Activated naive CD8-positive, alpha-beta T cell treated with anti-CD3 and anti-CD28 coated beads, Interleukin-2, amount 50 U/mL, for 24 hours (primary cell): ENCODE measurements at regions not wholly inside any gene's neighbourhood (a gene's known extent, or its start where the extent isn't known, plus 50 kb on each side); places are given as distances from the start of the nearest gene placed in this dataset.
A peak's percentile ranks its signal among the peaks of the same experiment; 100 is the strongest.

Experiments used
- ATAC-seq: fragments of 150-1000 bp; cut with Tn5 transposase; one replicate; pipeline ENCODE4 v1.10.0; 2021
- DNase-seq: peaks from one replicate; pipeline ENCODE4 v3.0.0; 2021
- H3K27ac Mint-ChIP-seq: one replicate; pipeline ENCODE4 v1.8.0; 2021; ENCODE audit warnings: mild to moderate bottlenecking, mixed read lengths
- H3K27me3 Mint-ChIP-seq: one replicate; pipeline ENCODE4 v1.8.0; 2021; ENCODE audit warnings: mixed read lengths
- H3K36me3 Mint-ChIP-seq: one replicate; pipeline ENCODE4 v1.8.0; 2021; ENCODE audit warnings: low read depth, mixed read lengths
- H3K4me1 Mint-ChIP-seq: one replicate; pipeline ENCODE4 v1.8.0; 2021; ENCODE audit warnings: mixed read lengths
- H3K4me3 Mint-ChIP-seq: one replicate; pipeline ENCODE4 v1.8.0; 2021; ENCODE audit warnings: mild to moderate bottlenecking, moderate library complexity, mixed read lengths
- H3K9me3 Mint-ChIP-seq: one replicate; pipeline ENCODE4 v1.8.0; 2021; ENCODE audit warnings: mixed read lengths

GRCh38 chr10:60650378-60650800 lies 127.9 kb upstream of the CDK1 start:
- no peaks in the 10 kb centered on the region for H3K36me3 Mint-ChIP-seq
- no peak overlapping the region for H3K4me3 Mint-ChIP-seq
- DNase-seq (no peak), ATAC-seq (no peak)
- H3K27me3 Mint-ChIP-seq, result no peaks in the 10 kb centered on the region
- no peaks in the 10 kb centered on the region for H3K9me3 Mint-ChIP-seq
- H3K27ac Mint-ChIP-seq, result no peak overlapping the region
- no peaks in the 10 kb centered on the region for H3K4me1 Mint-ChIP-seq

DNA sequence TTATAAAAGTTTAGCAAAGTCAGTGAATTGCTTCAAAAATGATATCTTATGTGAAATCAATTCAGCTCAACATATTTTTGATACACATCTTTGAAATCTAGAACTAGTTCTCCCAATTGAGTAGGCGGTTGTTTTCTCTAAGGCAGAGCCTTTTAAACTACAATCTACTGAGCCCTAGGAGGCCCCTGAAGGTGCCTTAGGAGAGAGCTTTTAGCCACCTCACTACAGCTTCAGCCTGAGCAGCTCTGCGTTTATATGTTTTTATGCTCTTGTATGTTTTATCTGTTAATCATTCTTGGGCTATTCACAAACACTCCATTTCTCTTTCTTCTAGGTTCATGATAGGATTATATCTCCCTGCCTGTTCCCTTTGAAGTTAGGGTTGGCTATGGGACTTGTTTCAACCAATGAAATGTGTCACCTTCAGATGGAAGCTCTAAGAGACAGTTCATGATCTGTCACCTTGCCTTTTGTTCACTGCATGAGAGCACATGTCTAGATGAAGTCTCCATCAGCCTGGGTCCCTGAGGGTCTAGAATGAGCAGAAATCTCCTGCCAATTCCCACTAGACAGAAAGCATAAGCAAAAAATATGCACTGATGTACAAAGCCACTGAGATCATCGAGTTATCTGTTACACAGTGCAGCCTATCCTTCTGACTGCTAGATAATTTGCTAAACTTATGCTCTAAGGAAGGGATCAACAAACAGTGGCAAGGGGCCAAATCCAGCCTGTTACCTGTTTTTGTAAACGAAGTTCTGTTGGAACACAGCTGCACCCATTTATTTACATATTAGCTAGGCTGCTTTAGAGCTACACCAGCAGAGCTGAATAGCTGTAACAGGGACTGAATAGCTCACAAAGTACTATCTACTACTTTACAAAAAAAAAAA lies 128.5 kb upstream of the CDK1 start:
- no peak overlapping the region for H3K27ac Mint-ChIP-seq
- no peaks in the 10 kb centered on the region for H3K36me3 Mint-ChIP-seq
- H3K9me3 Mint-ChIP-seq, result no peaks in the 10 kb centered on the region
- no peak for ATAC-seq
- no peaks in the 10 kb centered on the region for H3K4me1 Mint-ChIP-seq
- H3K4me3 Mint-ChIP-seq, result no peak overlapping the region
- H3K27me3 Mint-ChIP-seq, result no peaks in the 10 kb centered on the region
- no peak for DNase-seq

GRCh38 chr10:60648761-60649160 lies 129.5 kb upstream of the CDK1 start:
- Mint-ChIP-seq H3K36me3 (no peaks in the 10 kb centered on the region), H3K4me1 (no peaks in the 10 kb centered on the region), H3K27ac (no peak overlapping the region)

GRCh38 chr10:60646966-60647796 lies 131.1 kb upstream of the CDK1 start:
- no peak for ATAC-seq

More at GRCh38 chr10:60648761-60649160, 129.5 kb upstream of the CDK1 start:
- Mint-ChIP-seq H3K4me3 (no peak overlapping the region), H3K9me3 (no peaks in the 10 kb centered on the region), H3K27me3 (peaks cover 2% of the 10 kb centered on the region)
- DNase-seq, result no peak
- ATAC-seq, result no peak

GRCh38 chr10:60645980-60646379 lies 132.3 kb upstream of the CDK1 start:
- DNase-seq (no peak), ATAC-seq (no peak)
- Mint-ChIP-seq H3K4me1 (no peaks in the 10 kb centered on the region), H3K4me3 (no peak overlapping the region), H3K9me3 (no peaks in the 10 kb centered on the region), H3K27me3 (peaks cover 2% of the 10 kb centered on the region), H3K36me3 (no peaks in the 10 kb centered on the region), H3K27ac (no peak overlapping the region)

More at GRCh38 chr10:60646966-60647796, 131.1 kb upstream of the CDK1 start:
- H3K9me3 Mint-ChIP-seq, result no peaks in the 10 kb centered on the region
- no peak overlapping the region for H3K4me3 Mint-ChIP-seq
- DNase-seq, result peak; percentile 36
- H3K4me1 Mint-ChIP-seq, result no peaks in the 10 kb centered on the region
- H3K36me3 Mint-ChIP-seq, result no peaks in the 10 kb centered on the region
- no peak overlapping the region for H3K27ac Mint-ChIP-seq
- peaks cover 2% of the 10 kb centered on the region for H3K27me3 Mint-ChIP-seq

GRCh38 chr10:60644436-60645130 lies 133.7 kb upstream of the CDK1 start:
- Mint-ChIP-seq H3K27me3 (peaks cover 2% of the 10 kb centered on the region), H3K27ac (no peak overlapping the region), H3K4me3 (no peak overlapping the region), H3K4me1 (no peaks in the 10 kb centered on the region), H3K36me3 (no peaks in the 10 kb centered on the region), H3K9me3 (no peaks in the 10 kb centered on the region)
- ATAC-seq (no peak), DNase-seq (no peak)

- no peak for ATAC-seq
- H3K27me3 Mint-ChIP-seq, result peaks cover 2% of the 10 kb centered on the region
- H3K9me3 Mint-ChIP-seq, result no peaks in the 10 kb centered on the region
Observed at GRCh38 chr10:60643874-60644273, 134.4 kb upstream of the CDK1 start.

GRCh38 chr10:60629332-60629731 lies 148.9 kb upstream of the CDK1 start:
- H3K4me3 Mint-ChIP-seq, result no peak overlapping the region

More at GRCh38 chr10:60643874-60644273, 134.4 kb upstream of the CDK1 start:
- Mint-ChIP-seq H3K4me1 (no peaks in the 10 kb centered on the region), H3K4me3 (no peak overlapping the region), H3K27ac (no peak overlapping the region), H3K36me3 (no peaks in the 10 kb centered on the region)
- DNase-seq, result no peak

DNA sequence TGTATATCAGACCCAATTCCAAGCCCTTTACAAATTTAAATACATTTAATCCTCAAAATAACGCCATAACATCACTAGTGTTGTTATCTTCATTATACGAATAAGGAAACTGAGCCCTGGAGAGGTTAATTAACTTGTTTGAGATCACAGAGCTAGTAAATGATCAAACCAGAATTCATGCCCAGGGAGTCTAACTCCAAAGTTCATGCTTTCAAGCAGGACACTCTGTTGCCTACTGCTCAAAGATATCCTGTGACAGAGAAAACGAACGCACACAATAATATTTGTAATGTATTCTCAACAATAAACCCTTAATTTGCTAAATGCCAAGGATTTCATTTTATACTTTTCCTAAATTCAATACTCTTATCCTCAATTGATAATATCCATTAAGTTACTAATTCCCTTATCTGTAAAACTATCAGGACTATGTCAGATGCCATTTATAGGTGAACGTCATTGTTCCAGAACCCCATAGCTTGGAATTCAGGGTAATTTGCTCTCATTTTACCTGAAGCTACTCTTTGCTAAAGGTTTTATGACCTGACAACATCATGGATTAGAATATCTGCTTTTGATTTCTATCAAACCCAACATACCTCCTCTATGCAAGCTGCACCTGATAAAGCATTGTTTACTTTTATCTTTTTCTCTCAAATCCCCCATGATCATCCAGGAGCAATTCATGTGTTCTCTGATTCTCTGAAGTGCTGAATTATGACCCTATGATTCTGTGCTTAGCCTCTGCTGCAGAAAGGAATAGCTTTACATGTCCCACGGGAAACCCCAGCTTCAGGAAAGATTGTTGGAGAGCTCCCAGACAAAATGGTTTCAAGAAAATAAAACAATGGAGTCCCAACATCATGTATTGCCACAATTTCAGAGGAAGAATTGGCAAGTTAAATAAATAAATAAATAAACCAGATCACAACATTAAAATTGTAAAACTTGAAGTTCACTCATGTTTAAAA lies 150.2 kb upstream of the CDK1 start:
- no peak for DNase-seq
- Mint-ChIP-seq H3K9me3 (no peaks in the 10 kb centered on the region), H3K27ac (no peak overlapping the region), H3K27me3 (peaks cover 8% of the 10 kb centered on the region), H3K4me1 (no peaks in the 10 kb centered on the region), H3K4me3 (no peak overlapping the region), H3K36me3 (no peaks in the 10 kb centered on the region)
- no peak for ATAC-seq

More at GRCh38 chr10:60629332-60629731, 148.9 kb upstream of the CDK1 start:
- DNase-seq, result no peak
- Mint-ChIP-seq H3K9me3 (no peaks in the 10 kb centered on the region), H3K27ac (no peak overlapping the region), H3K4me1 (no peaks in the 10 kb centered on the region), H3K36me3 (no peaks in the 10 kb centered on the region), H3K27me3 (peaks cover 7% of the 10 kb centered on the region)
- ATAC-seq, result no peak

- ATAC-seq, result no peak
- Mint-ChIP-seq H3K4me1 (no peaks in the 10 kb centered on the region), H3K4me3 (no peak overlapping the region), H3K27me3 (peaks cover 8% of the 10 kb centered on the region), H3K9me3 (no peaks in the 10 kb centered on the region), H3K27ac (no peak overlapping the region), H3K36me3 (no peaks in the 10 kb centered on the region)
- no peak for DNase-seq
Observed at GRCh38 chr10:60626037-60626436, 152.2 kb upstream of the CDK1 start.

GRCh38 chr10:60623627-60624026 lies 154.7 kb upstream of the CDK1 start:
- H3K27me3 Mint-ChIP-seq, result peaks cover 2% of the 10 kb centered on the region
- no peak overlapping the region for H3K4me3 Mint-ChIP-seq

GRCh38 chr10:60621018-60621417 lies 157.3 kb upstream of the CDK1 start:
- DNase-seq, result no peak
- H3K36me3 Mint-ChIP-seq, result no peaks in the 10 kb centered on the region
- H3K4me1 Mint-ChIP-seq, result no peaks in the 10 kb centered on the region
- no peak for ATAC-seq
- no peaks in the 10 kb centered on the region for H3K9me3 Mint-ChIP-seq
- H3K27ac Mint-ChIP-seq, result no peak overlapping the region
- H3K27me3 Mint-ChIP-seq, result peaks cover 2% of the 10 kb centered on the region
- no peak overlapping the region for H3K4me3 Mint-ChIP-seq

More at GRCh38 chr10:60623627-60624026, 154.7 kb upstream of the CDK1 start:
- Mint-ChIP-seq H3K27ac (no peak overlapping the region), H3K4me1 (no peaks in the 10 kb centered on the region), H3K36me3 (no peaks in the 10 kb centered on the region), H3K9me3 (no peaks in the 10 kb centered on the region)
- ATAC-seq, result no peak
- no peak for DNase-seq

DNA sequence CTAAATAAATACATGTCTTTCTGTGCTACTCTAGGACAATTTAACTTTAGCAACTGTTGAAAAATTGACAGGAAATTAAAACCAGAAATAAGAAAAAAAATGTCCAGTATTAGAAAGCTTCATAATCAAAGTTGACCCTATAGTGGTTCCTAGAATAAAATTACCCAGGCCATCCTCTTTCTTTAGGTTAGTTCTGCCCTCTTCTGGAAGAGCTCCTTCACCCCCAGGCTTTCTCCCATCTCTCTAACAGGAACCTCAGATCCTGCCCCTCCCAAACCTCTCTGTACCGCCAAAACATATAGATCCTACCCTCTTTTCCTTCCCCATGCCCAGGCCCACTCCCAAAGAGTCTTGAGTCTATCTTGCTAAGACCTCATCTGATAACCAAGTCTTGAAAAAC lies 159.4 kb upstream of the CDK1 start:
- Mint-ChIP-seq H3K4me3 (no peak overlapping the region), H3K36me3 (no peaks in the 10 kb centered on the region), H3K4me1 (no peaks in the 10 kb centered on the region), H3K9me3 (no peaks in the 10 kb centered on the region), H3K27me3 (peaks cover 1% of the 10 kb centered on the region), H3K27ac (no peak overlapping the region)
- no peak for DNase-seq
- no peak for ATAC-seq
